ENCODE measurements at regions not wholly inside any gene's neighbourhood (a gene's known extent, or its start where the extent isn't known, plus 50 kb on each side); places are given as distances from the start of the nearest gene placed in this dataset.

GRCh38 chr13:36551445-36551844, 119.2 kb downstream of the CCNA1 start:
- TF ChIP-seq CTCF (IDR thresholded peaks at IDR 0.05; ENCODE audit: low read depth, low read length) (no peak), MAX (IDR thresholded peaks at IDR 0.05; ENCODE audit: low read depth, low read length) (no peak), POLR2A (IDR thresholded peaks at IDR 0.05; ENCODE audit: extremely low read depth, insufficient read length) (no peak)
